ENCODE measurements at regions not wholly inside any gene's neighbourhood (a gene's known extent, or its start where the extent isn't known, plus 50 kb on each side); places are given as distances from the start of the nearest gene placed in this dataset.
"Not testable (repeated sequence)": the region's sequence is repeated elsewhere in the genome, so short reads cannot be mapped to it uniquely, and the experiment has no call there.

GRCh38 chr20:55139173-55139765, 663.9 kb downstream of the DOK5 start:
- Histone ChIP-seq H3K9me3 (no peaks in the 10 kb centered on the region), H3K27me3 (no peaks in the 10 kb centered on the region), H3K27ac (no peak overlapping the region), H3K4me1 (no peaks in the 10 kb centered on the region), H3K4me3 (no peak overlapping the region), H3K36me3 (no peaks in the 10 kb centered on the region)
- WGBS (ENCODE audit: insufficient coverage, low coverage, low lambda C conversion rate, missing lambda C conversion rate) = 32% methylated on average over 4 of the region's 4 CpGs
- intact Hi-C loops (cut with DNase I) = no loop called here
- TF ChIP-seq CTCF (IDR thresholded peaks at IDR 0.05) (no peak), POLR2A (IDR thresholded peaks at IDR 0.05) (no peak)
- DNase-seq = no peak
- no peak for ATAC-seq

GRCh38 chr20:55135923-55136322, 660.5 kb downstream of the DOK5 start:
- no peak for DNase-seq
- no peaks in the 10 kb centered on the region for H3K9me3 ChIP-seq
- ATAC-seq = no peak
- intact Hi-C loops (cut with DNase I) = no loop called here
- no peaks in the 10 kb centered on the region for H3K36me3 ChIP-seq
- H3K4me3 ChIP-seq = no peak overlapping the region
- no peaks in the 10 kb centered on the region for H3K27me3 ChIP-seq
- 39% methylated on average over 3 of the region's 3 CpGs for WGBS (ENCODE audit: insufficient coverage, low coverage, low lambda C conversion rate, missing lambda C conversion rate)
- TF ChIP-seq CTCF (IDR thresholded peaks at IDR 0.05) (no peak), POLR2A (IDR thresholded peaks at IDR 0.05) (no peak)
- no peaks in the 10 kb centered on the region for H3K4me1 ChIP-seq
- H3K27ac ChIP-seq = no peak overlapping the region

- intact Hi-C loops (cut with DNase I) = no loop called here
- no peaks in the 10 kb centered on the region for H3K9me3 ChIP-seq
- no peaks in the 10 kb centered on the region for H3K4me1 ChIP-seq
- DNase-seq (no peak), ATAC-seq (no peak)
- WGBS (ENCODE audit: insufficient coverage, low coverage, low lambda C conversion rate, missing lambda C conversion rate) = 55% methylated on average over 7 of the region's 7 CpGs
- no peak overlapping the region for H3K27ac ChIP-seq
- no peaks in the 10 kb centered on the region for H3K27me3 ChIP-seq
- no peak for TF ChIP-seq POLR2A (IDR thresholded peaks at IDR 0.05)
- no peak for TF ChIP-seq CTCF (IDR thresholded peaks at IDR 0.05)
- H3K36me3 ChIP-seq = no peaks in the 10 kb centered on the region
- H3K4me3 ChIP-seq = no peak overlapping the region
Observed at GRCh38 chr20:55132523-55132922, 657.1 kb downstream of the DOK5 start.

- H3K27me3 ChIP-seq; H3K36me3 ChIP-seq; DNase-seq; ATAC-seq; H3K4me1 ChIP-seq; H3K4me3 ChIP-seq; H3K27ac ChIP-seq; H3K9me3 ChIP-seq; intact Hi-C loops (cut with DNase I): not testable (repeated sequence)
- 56% methylated on average over 4 of the region's 4 CpGs for WGBS (ENCODE audit: insufficient coverage, low coverage, low lambda C conversion rate, missing lambda C conversion rate)
Observed at GRCh38 chr20:55117577-55117976, 642.2 kb downstream of the DOK5 start.

- Histone ChIP-seq H3K36me3 (no peaks in the 10 kb centered on the region), H3K4me3 (no peak overlapping the region), H3K9me3 (no peaks in the 10 kb centered on the region), H3K27ac (no peak overlapping the region), H3K27me3 (peaks cover 0 to 8% of the 10 kb centered on the region in 2 donors), H3K4me1 (no peaks in the 10 kb centered on the region)
- intact Hi-C loops (cut with DNase I) = no loop called here
- ATAC-seq = no peak
- WGBS (ENCODE audit: insufficient coverage, low coverage, low lambda C conversion rate, missing lambda C conversion rate) = 49% methylated on average over 4 of the region's 4 CpGs
- DNase-seq = no peak
- TF ChIP-seq CTCF (IDR thresholded peaks at IDR 0.05) (no peak), POLR2A (IDR thresholded peaks at IDR 0.05) (no peak)
Observed at GRCh38 chr20:55116598-55116997, 641.2 kb downstream of the DOK5 start.
